Activated CD4-positive, alpha-beta T cell treated with anti-CD3 and anti-CD28 coated beads, Interleukin-10, Interleukin-2, amounts not matched to agents 100 ng/mL and 50 ng/mL, durations not matched to agents 16 hours and 8 hours (primary cell): ENCODE measurements at regions not wholly inside any gene's neighbourhood (a gene's known extent, or its start where the extent isn't known, plus 50 kb on each side); places are given as distances from the start of the nearest gene placed in this dataset.
"Not testable (repeated sequence)": the region's sequence is repeated elsewhere in the genome, so short reads cannot be mapped to it uniquely, and the experiment has no call there.

ENCODE experiments used
- DNase-seq: peaks from one replicate; pipeline ENCODE4 v3.0.0-alpha.2; 2020

- no peak for DNase-seq
Measured at GRCh38 chr15:38128921-38129320, 123.7 kb upstream of the SPRED1 start.

GRCh38 chr15:38129531-38130204 lies 123.0 kb upstream of the SPRED1 start:
- peak; percentile 43 for DNase-seq

GRCh38 chr15:38130205-38130567 lies 122.5 kb upstream of the SPRED1 start:
- DNase-seq, result no peak

GRCh38 chr15:38130740-38131498 lies 121.7 kb upstream of the SPRED1 start:
- peak; percentile 56 for DNase-seq

GRCh38 chr15:38134252-38134651 lies 118.4 kb upstream of the SPRED1 start:
- no peak for DNase-seq

GRCh38 chr15:38142195-38142594 lies 110.4 kb upstream of the SPRED1 start:
- not testable (repeated sequence) for DNase-seq

GRCh38 chr15:38144921-38145320 lies 107.7 kb upstream of the SPRED1 start:
- DNase-seq, result no peak

- DNase-seq, result no peak
Measured at GRCh38 chr15:38145651-38146111, 107.0 kb upstream of the SPRED1 start.

GRCh38 chr15:38147246-38147645 lies 105.4 kb upstream of the SPRED1 start:
- no peak for DNase-seq

- DNase-seq, result no peak
Measured at GRCh38 chr15:38148471-38148870, 104.2 kb upstream of the SPRED1 start.

- DNase-seq, result no peak
Measured at GRCh38 chr15:38149315-38149714, 103.3 kb upstream of the SPRED1 start.

- no peak for DNase-seq
Measured at GRCh38 chr15:38150148-38150547, 102.5 kb upstream of the SPRED1 start.

GRCh38 chr15:38150794-38151193 lies 101.8 kb upstream of the SPRED1 start:
- DNase-seq, result no peak

- DNase-seq, result no peak
Measured at GRCh38 chr15:38153781-38154180, 98.9 kb upstream of the SPRED1 start.

- DNase-seq, result no peak
Measured at GRCh38 chr15:38154255-38154654, 98.4 kb upstream of the SPRED1 start.

GRCh38 chr15:38154837-38155236 lies 97.8 kb upstream of the SPRED1 start:
- no peak for DNase-seq

- no peak for DNase-seq
Measured at GRCh38 chr15:38163658-38164057, 89.0 kb upstream of the SPRED1 start.

GRCh38 chr15:38164061-38164460 lies 88.6 kb upstream of the SPRED1 start:
- DNase-seq, result no peak

GRCh38 chr15:38164507-38164906 lies 88.1 kb upstream of the SPRED1 start:
- DNase-seq, result no peak

GRCh38 chr15:38168467-38169070 lies 84.1 kb upstream of the SPRED1 start:
- DNase-seq, result no peak

GRCh38 chr15:38171973-38172372 lies 80.7 kb upstream of the SPRED1 start:
- no peak for DNase-seq

- no peak for DNase-seq
Measured at GRCh38 chr15:38174691-38175090, 77.9 kb upstream of the SPRED1 start.

- DNase-seq, result peak; percentile 1
Measured at GRCh38 chr15:38176155-38176554, 76.5 kb upstream of the SPRED1 start.

- no peak for DNase-seq
Measured at GRCh38 chr15:38176691-38177090, 75.9 kb upstream of the SPRED1 start.
